Activated CD8-positive, alpha-beta T cell treated with anti-CD3 and anti-CD28 coated beads for 36 hours (primary cell): ENCODE measurements at regions not wholly inside any gene's neighbourhood (a gene's known extent, or its start where the extent isn't known, plus 50 kb on each side); places are given as distances from the start of the nearest gene placed in this dataset.

Source experiments
- ATAC-seq: fragments of 200-7000 bp; cut with Tn5 transposase; one replicate; pipeline ENCODE4 v1.10.0; 2021; ENCODE audit warnings: mild to moderate bottlenecking, moderate library complexity
- CTCF ChIA-PET: fragments of 350-600 bp; sonication (Branson Sonifier 250); formaldehyde crosslinking; loops from one replicate; lab custom pipeline; 2021; ENCODE audit warnings: antibody characterized with exemption; lab: Charles Lee
- POLR2A ChIA-PET: fragments of 350-600 bp; sonication (Branson Sonifier 250); formaldehyde crosslinking; loops from one replicate; lab custom pipeline; 2021; ENCODE audit warnings: antibody characterized with exemption; lab: Charles Lee
- DNase-seq: peaks from one replicate; pipeline ENCODE4 v3.0.0-alpha.2; 2020
- H3K27ac Mint-ChIP-seq: one replicate; pipeline ENCODE4 v1.8.0; 2021; ENCODE audit warnings: mild to moderate bottlenecking, mixed read lengths
- H3K27me3 Mint-ChIP-seq: one replicate; pipeline ENCODE4 v1.8.0; 2021; ENCODE audit warnings: mixed read lengths
- H3K36me3 Mint-ChIP-seq: one replicate; pipeline ENCODE4 v1.8.0; 2021; ENCODE audit warnings: low read depth, mixed read lengths
- H3K4me1 Mint-ChIP-seq: one replicate; pipeline ENCODE4 v1.8.0; 2021; ENCODE audit warnings: low read depth, mixed read lengths
- H3K4me3 Mint-ChIP-seq: one replicate; pipeline ENCODE4 v1.8.0; 2021; ENCODE audit warnings: mild to moderate bottlenecking, moderate library complexity, mixed read lengths
- H3K9me3 Mint-ChIP-seq: one replicate; pipeline ENCODE4 v1.8.0; 2021; ENCODE audit warnings: mixed read lengths
- CTCF ChIP-seq: fragments of 200-600 bp; IDR thresholded peaks from one replicate; pipeline ENCODE4 v1.8.0; 2022; ENCODE audit warnings: antibody characterized with exemption, mild to moderate bottlenecking
- intact Hi-C: fragments of 100-400 bp; cut with micrococcal nuclease; formaldehyde crosslinking; loops from one replicate; pipeline ENCODE4 v1.10.0; 2022

DNA sequence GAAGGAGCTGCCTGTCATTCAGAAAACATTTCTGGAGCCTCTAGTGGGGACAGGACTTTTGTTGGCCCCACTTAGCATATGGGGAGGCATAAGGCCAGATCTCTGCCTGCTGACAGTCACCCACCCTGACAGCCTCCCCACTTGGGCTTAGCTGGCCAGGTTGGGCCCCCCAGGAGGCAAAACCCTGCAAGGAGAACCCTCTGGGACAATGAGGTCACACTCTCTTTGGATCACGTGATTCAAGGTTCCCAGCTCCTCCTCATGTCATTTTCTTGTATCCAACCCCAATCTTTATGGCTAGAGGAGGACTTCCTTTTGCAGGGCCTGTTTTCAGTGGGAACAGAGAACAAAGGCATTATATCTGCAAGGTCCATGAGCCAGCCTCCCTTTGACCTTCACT lies 60.0 kb downstream of the NAV1 start:
- H3K36me3 Mint-ChIP-seq = no peaks in the 10 kb centered on the region
- ChIA-PET CTCF (no interaction called here), POLR2A (no interaction called here)
- no peak for TF ChIP-seq CTCF
- ATAC-seq (no peak), DNase-seq (no peak)
- intact Hi-C loops = no loop called here
- H3K9me3 Mint-ChIP-seq = no peaks in the 10 kb centered on the region
- H3K27me3 Mint-ChIP-seq = no peaks in the 10 kb centered on the region
- no peak overlapping the region for H3K4me3 Mint-ChIP-seq
- H3K27ac Mint-ChIP-seq = no peak overlapping the region
- H3K4me1 Mint-ChIP-seq = no peaks in the 10 kb centered on the region

- H3K27ac Mint-ChIP-seq = no peak overlapping the region
- intact Hi-C loops = no loop called here
- no peak overlapping the region for H3K4me3 Mint-ChIP-seq
- H3K4me1 Mint-ChIP-seq = no peaks in the 10 kb centered on the region
- no peaks in the 10 kb centered on the region for H3K27me3 Mint-ChIP-seq
- no peak for TF ChIP-seq CTCF
- DNase-seq = no peak
- H3K36me3 Mint-ChIP-seq = no peaks in the 10 kb centered on the region
- no peaks in the 10 kb centered on the region for H3K9me3 Mint-ChIP-seq
- ChIA-PET CTCF (no interaction called here), POLR2A (no interaction called here)
- no peak for ATAC-seq
Measured at GRCh38 chr1:201599548-201599947, 60.6 kb downstream of the NAV1 start.

GRCh38 chr1:201602413-201603265 lies 63.7 kb downstream of the NAV1 start:
- no peak for TF ChIP-seq CTCF
- no peak overlapping the region for H3K4me3 Mint-ChIP-seq
- DNase-seq = no peak
- H3K36me3 Mint-ChIP-seq = no peaks in the 10 kb centered on the region
- H3K4me1 Mint-ChIP-seq = no peaks in the 10 kb centered on the region
- H3K27ac Mint-ChIP-seq = no peak overlapping the region
- ATAC-seq = no peak
- intact Hi-C loops = no loop called here
- POLR2A ChIA-PET = no interaction called here
- CTCF ChIA-PET = interaction anchor here (0.8 kb wide), 1 partner anchor 43 kb away, joined by 3 read pairs; no protein-coding TSS in a partner anchor
- no peaks in the 10 kb centered on the region for H3K27me3 Mint-ChIP-seq
- H3K9me3 Mint-ChIP-seq = no peaks in the 10 kb centered on the region

- no peak overlapping the region for H3K27ac Mint-ChIP-seq
- TF ChIP-seq CTCF = no peak
- CTCF ChIA-PET = interaction anchor here (1.0 kb wide), 1 partner anchor 44 kb away, joined by 3 read pairs; no protein-coding TSS in a partner anchor
- intact Hi-C loops = no loop called here
- H3K27me3 Mint-ChIP-seq = no peaks in the 10 kb centered on the region
- H3K4me1 Mint-ChIP-seq = no peaks in the 10 kb centered on the region
- POLR2A ChIA-PET = no interaction called here
- DNase-seq (no peak), ATAC-seq (no peak)
- H3K9me3 Mint-ChIP-seq = no peaks in the 10 kb centered on the region
- no peaks in the 10 kb centered on the region for H3K36me3 Mint-ChIP-seq
- H3K4me3 Mint-ChIP-seq = no peak overlapping the region
Measured at GRCh38 chr1:201603613-201604232, 64.8 kb downstream of the NAV1 start.

DNA sequence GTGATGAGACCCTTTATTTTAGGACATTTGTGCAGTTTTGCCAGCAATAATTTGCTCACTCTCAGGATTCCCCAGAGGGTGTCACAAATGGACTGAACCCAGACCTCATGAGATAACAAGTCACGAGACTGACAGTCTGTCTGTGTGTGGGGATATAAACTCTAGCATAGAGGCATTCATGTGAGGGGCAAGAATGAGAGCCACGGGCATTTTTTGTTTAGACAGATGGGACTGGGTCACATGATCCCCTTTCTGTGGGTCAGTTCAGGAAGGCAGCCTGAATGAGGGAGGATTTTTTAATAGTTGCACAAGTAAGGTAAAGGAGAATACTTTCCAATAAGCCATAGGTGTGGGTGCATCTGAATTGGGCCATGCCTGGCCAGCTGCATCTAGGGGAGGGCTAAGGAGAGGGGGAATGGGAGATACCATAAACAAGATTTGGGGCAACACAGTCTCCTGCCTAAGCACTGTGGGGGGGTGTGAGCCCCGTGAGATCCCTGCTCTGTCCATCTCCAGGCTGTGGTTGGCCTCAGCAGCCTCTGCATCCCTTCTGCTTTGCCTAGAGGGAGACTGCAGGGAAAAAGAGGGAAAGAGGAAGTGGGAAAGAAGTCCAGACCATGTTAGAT lies 66.6 kb downstream of the NAV1 start:
- no peak for ATAC-seq
- no peak overlapping the region for H3K4me3 Mint-ChIP-seq

More for the DNA sequence above, 66.6 kb downstream of the NAV1 start:
- intact Hi-C loops = no loop called here
- no peaks in the 10 kb centered on the region for H3K4me1 Mint-ChIP-seq
- H3K9me3 Mint-ChIP-seq = no peaks in the 10 kb centered on the region
- H3K27ac Mint-ChIP-seq = no peak overlapping the region
- H3K36me3 Mint-ChIP-seq = no peaks in the 10 kb centered on the region
- no peak for TF ChIP-seq CTCF
- ChIA-PET CTCF (no interaction called here), POLR2A (no interaction called here)
- H3K27me3 Mint-ChIP-seq = no peaks in the 10 kb centered on the region
- DNase-seq = no peak
